ENCODE measurements at regions not wholly inside any gene's neighbourhood (a gene's known extent, or its start where the extent isn't known, plus 50 kb on each side); places are given as distances from the start of the nearest gene placed in this dataset.

DNA sequence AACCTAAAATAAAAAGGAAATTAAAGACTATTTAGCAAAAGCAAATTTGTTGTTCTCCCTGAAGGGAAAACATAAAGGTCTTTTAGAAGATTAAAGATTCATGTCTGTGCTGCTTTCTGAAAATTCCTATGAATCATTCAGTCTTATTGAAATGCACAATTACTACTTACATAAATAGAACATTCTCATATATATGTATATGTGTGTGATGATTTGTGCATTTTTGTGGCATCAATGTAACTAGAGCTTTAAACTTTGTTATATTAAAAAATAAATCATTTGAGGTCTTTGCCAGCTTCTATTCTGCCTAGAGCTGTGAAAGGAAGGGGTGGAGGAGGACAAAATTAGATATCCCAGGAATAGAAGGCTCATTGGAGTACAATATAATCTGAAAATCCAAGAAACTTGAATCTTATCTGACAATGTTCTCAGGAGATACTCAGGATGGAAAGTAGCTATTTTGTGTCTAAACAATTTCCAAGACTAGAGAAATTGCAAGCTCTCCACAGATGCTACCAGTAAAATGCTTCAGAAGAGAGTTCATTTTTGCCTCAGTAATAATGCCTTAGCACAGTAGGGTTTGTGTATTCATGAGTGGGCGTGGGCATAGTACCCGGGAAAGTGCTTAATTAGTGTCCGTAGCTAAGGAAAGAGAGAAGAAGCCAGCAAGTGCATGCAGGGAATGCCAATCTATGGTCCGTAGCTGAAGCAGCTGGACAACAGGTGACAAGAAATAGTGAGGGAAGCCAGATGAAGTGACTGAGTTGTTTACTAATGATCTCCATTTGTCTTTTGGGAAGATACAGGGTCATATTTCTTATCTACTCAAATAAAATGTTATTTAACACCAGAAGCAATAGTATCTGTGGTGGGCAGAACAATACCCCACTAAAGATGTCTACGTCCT lies 395.5 kb upstream of the NBEA start:
- no TSS peak for BruUV-seq (replicated peaks)
- intact Hi-C loops (cut with micrococcal nuclease): no loop called here
- TF ChIP-seq CBX3 (IDR thresholded peaks at IDR 0.05; ENCODE audit: low read depth): no peak
- TF ChIP-seq FOSL1 (IDR thresholded peaks at IDR 0.05; ENCODE audit: low read depth): no peak
- TF ChIP-seq ZFX (IDR thresholded peaks at IDR 0.05): no peak
- Histone ChIP-seq H3K27ac (ENCODE audit: low read depth, low read length) (no peak overlapping the region), H3K4me2 (ENCODE audit: low read length) (no peak overlapping the region), H3K9ac (ENCODE audit: low read length) (no peak overlapping the region), H3K9me2 (ENCODE audit: insufficient read depth) (no peaks in the 10 kb centered on the region), H3K36me3 (ENCODE audit: control insufficient read depth in 1 of 2, insufficient read depth in 2 of 2, low read length in 2 of 2) (no peaks in the 10 kb centered on the region), H3K9me3 (ENCODE audit: control insufficient read depth in 1 of 2, insufficient read depth in 1 of 2, low read depth in 1 of 2, low read length in 2 of 2) (no peaks in the 10 kb centered on the region), H2AFZ (ENCODE audit: low read depth, low read length, poor library complexity, severe bottlenecking) (no peak overlapping the region), H3K79me2 (ENCODE audit: insufficient read depth, low read length) (no peaks in the 10 kb centered on the region), H4K20me1 (ENCODE audit: insufficient read depth) (no peaks in the 10 kb centered on the region), H3K27me3 (ENCODE audit: insufficient read depth, low read length) (no peaks in the 10 kb centered on the region), H3K4me1 (ENCODE audit: control insufficient read depth in 1 of 2, insufficient read depth in 2 of 2, low read length in 2 of 2) (no peaks in the 10 kb centered on the region), H3K4me3 (replicated peaks in 1 of 2; ENCODE audit: low read depth in 1 of 2, low read length in 2 of 2) (no peak overlapping the region)
- RAD21 ChIA-PET (ENCODE audit: low non-redundant PET in 1 of 2, low total read pairs in 2 of 2, uncharacterized antibody in 2 of 2, unreplicated experiment in 2 of 2): interaction anchor here in 1 of 2 experiments (0.6 kb wide), 2 partner anchors 391 to 761 kb away, joined by 4 read pairs; no protein-coding TSS in a partner anchor
- CTCF ChIA-PET: no interaction called here
- DNase-seq (ENCODE audit: low read depth, low spot score) (no peak), ATAC-seq (no peak)
- POLR2A ChIA-PET: no interaction called here

DNA sequence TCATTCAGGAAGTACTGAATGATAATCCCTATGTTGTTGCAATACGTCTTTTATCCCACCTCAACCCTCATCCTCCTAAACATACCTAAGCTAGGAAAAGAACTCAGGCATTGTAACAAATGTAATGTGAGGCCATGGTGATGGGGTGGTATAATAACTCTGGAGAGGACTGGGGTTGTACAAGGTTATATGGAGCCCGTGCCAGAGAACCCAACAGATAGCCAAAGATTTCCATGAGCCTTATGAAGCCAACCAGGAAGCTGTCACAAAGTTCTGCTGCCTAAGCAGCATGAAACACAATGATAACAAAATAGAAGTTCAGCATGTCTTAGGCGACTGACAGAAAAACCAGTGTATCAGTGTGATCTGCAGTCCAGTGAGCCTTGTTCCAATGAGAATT lies 394.1 kb upstream of the NBEA start:
- Histone ChIP-seq H3K27me3 (ENCODE audit: insufficient read depth, low read length) (no peaks in the 10 kb centered on the region), H3K79me2 (ENCODE audit: insufficient read depth, low read length) (no peaks in the 10 kb centered on the region), H3K9ac (ENCODE audit: low read length) (no peak overlapping the region), H4K20me1 (ENCODE audit: insufficient read depth) (no peaks in the 10 kb centered on the region), H3K4me1 (ENCODE audit: control insufficient read depth in 1 of 2, insufficient read depth in 2 of 2, low read length in 2 of 2) (no peaks in the 10 kb centered on the region), H3K9me3 (ENCODE audit: control insufficient read depth in 1 of 2, insufficient read depth in 1 of 2, low read depth in 1 of 2, low read length in 2 of 2) (no peaks in the 10 kb centered on the region), H3K4me3 (replicated peaks in 1 of 2; ENCODE audit: low read depth in 1 of 2, low read length in 2 of 2) (no peak overlapping the region), H3K36me3 (ENCODE audit: control insufficient read depth in 1 of 2, insufficient read depth in 2 of 2, low read length in 2 of 2) (no peaks in the 10 kb centered on the region), H2AFZ (ENCODE audit: low read depth, low read length, poor library complexity, severe bottlenecking) (no peak overlapping the region), H3K4me2 (ENCODE audit: low read length) (no peak overlapping the region), H3K27ac (ENCODE audit: low read depth, low read length) (no peak overlapping the region), H3K9me2 (ENCODE audit: insufficient read depth) (no peaks in the 10 kb centered on the region)
- RAD21 ChIA-PET (ENCODE audit: low non-redundant PET in 1 of 2, low total read pairs in 2 of 2, uncharacterized antibody in 2 of 2, unreplicated experiment in 2 of 2): no interaction called here
- DNase-seq (ENCODE audit: low read depth, low spot score) (no peak), ATAC-seq (no peak)
- POLR2A ChIA-PET: no interaction called here
- TF ChIP-seq EZH2 (IDR thresholded peaks at IDR 0.05) (no peak), SRF (IDR thresholded peaks at IDR 0.05; ENCODE audit: low read depth) (no peak), FOSL1 (IDR thresholded peaks at IDR 0.05; ENCODE audit: low read depth) (no peak)
- TF ChIP-seq, protein P1, sequence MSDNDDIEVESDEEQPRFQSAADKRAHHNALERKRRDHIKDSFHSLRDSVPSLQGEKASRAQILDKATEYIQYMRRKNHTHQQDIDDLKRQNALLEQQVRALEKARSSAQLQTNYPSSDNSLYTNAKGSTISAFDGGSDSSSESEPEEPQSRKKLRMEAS (IDR thresholded peaks at IDR 0.05): no peak
- CTCF ChIA-PET: no interaction called here
- intact Hi-C loops (cut with micrococcal nuclease): no loop called here
- BruUV-seq (replicated peaks): no TSS peak
